Prostate gland (tissue), 2 donors: ENCODE measurements at regions not wholly inside any gene's neighbourhood (a gene's known extent, or its start where the extent isn't known, plus 50 kb on each side); places are given as distances from the start of the nearest gene placed in this dataset.

ENCODE experiments used
- DNase-seq: peaks from one replicate; pipeline ENCODE4 v3.0.0-alpha.2; 2019; ENCODE audit warnings: low spot score
- H3K27ac ChIP-seq, 2 donors: fragments of 200-600 bp; sonication (generic); 2 replicates each; pipeline ENCODE4 v1.5.1; 2017 to 2019
- H3K27me3 ChIP-seq: fragments of 200-600 bp; sonication (generic); replicated peaks from 2 replicates; pipeline ENCODE4 v1.5.1; 2019; ENCODE audit not compliant: insufficient read depth
- H3K36me3 ChIP-seq, 2 donors: fragments of 200-600 bp; sonication (generic); 1 replicate in 1 of 2; 2 replicates in 1 of 2; pipeline versions ENCODE4 v1.5.1 to v1.8.1; 2017 to 2019
- H3K4me1 ChIP-seq: fragments of 200-600 bp; sonication (generic); replicated peaks from 2 replicates; pipeline ENCODE4 v1.5.1; 2019
- H3K4me3 ChIP-seq, 2 donors: fragments of 200-600 bp; sonication (generic); 2 replicates each; pipeline ENCODE4 v1.5.1; 2017 to 2019
- H3K9me3 ChIP-seq: fragments of 200-600 bp; sonication (generic); 2 replicates; pipeline ENCODE4 v1.5.1; 2017
- CTCF ChIP-seq, 4 experiments: fragments of 200-600 bp in 2 of 4; fragments of 450-650 bp in 2 of 4; sonication (generic) in 2 of 4; IDR thresholded peaks; 1 replicate in 3 of 4; 2 replicates in 1 of 4; pipeline ENCODE4 v1.5.1; 2016 to 2019; ENCODE audit warnings: antibody characterized with exemption in 4 of 4, mild to moderate bottlenecking in 2 of 4, moderate library complexity in 2 of 4
- POLR2A ChIP-seq: fragments of 450-650 bp; IDR thresholded peaks from one replicate; pipeline ENCODE4 v1.6.1; 2016; ENCODE audit warnings: antibody characterized with exemption, mild to moderate bottlenecking
- POLR2AphosphoS5 ChIP-seq: sonication (generic); formaldehyde crosslinking; IDR thresholded peaks from one replicate; pipeline ENCODE4 v1.6.1; 2017; ENCODE audit warnings: antibody characterized with exemption
- WGBS: methylation state at CpG from one replicate; pipeline ENCODE4 v1.1.5; 2018; 5-methylcytosine and 5-hydroxymethylcytosine counted together
- intact Hi-C: fragments of 100-400 bp; cut with DNase I; formaldehyde crosslinking; loops from one replicate; pipeline ENCODE4 v1.14.2; 2022

- H3K36me3 ChIP-seq, result no peaks in the 10 kb centered on the region
Observed at GRCh38 chr22:33221568-33221967, 163.4 kb upstream of the SYN3 start.

GRCh38 chr22:33220476-33221080, 162.4 kb upstream of the SYN3 start:
- Histone ChIP-seq H3K27me3 (no peaks in the 10 kb centered on the region), H3K4me1 (no peaks in the 10 kb centered on the region), H3K4me3 (no peak overlapping the region), H3K27ac (no peak overlapping the region), H3K36me3 (no peaks in the 10 kb centered on the region), H3K9me3 (no peaks in the 10 kb centered on the region)
- DNase-seq, result no peak
- TF ChIP-seq CTCF (IDR thresholded peaks at IDR 0.05), result no peak
- no peak for TF ChIP-seq POLR2A
- no peak for TF ChIP-seq POLR2AphosphoS5
- WGBS, result 64% methylated on average over 5 of the region's 5 CpGs
- intact Hi-C loops, result no loop called here

More at GRCh38 chr22:33221568-33221967, 163.4 kb upstream of the SYN3 start:
- H3K4me3 ChIP-seq, result no peak overlapping the region
- 76% methylated on average over 3 of the region's 3 CpGs for WGBS
- no peaks in the 10 kb centered on the region for H3K9me3 ChIP-seq
- no peaks in the 10 kb centered on the region for H3K27me3 ChIP-seq
- intact Hi-C loops, result no loop called here
- no peak for DNase-seq
- TF ChIP-seq POLR2A (no peak), CTCF (IDR thresholded peaks at IDR 0.05) (no peak), POLR2AphosphoS5 (no peak)
- H3K4me1 ChIP-seq, result no peaks in the 10 kb centered on the region
- H3K27ac ChIP-seq, result no peak overlapping the region

GRCh38 chr22:33219648-33220384, 161.6 kb upstream of the SYN3 start:
- Histone ChIP-seq H3K36me3 (no peaks in the 10 kb centered on the region), H3K27ac (no peak overlapping the region), H3K9me3 (no peaks in the 10 kb centered on the region), H3K4me3 (no peak overlapping the region), H3K4me1 (no peaks in the 10 kb centered on the region), H3K27me3 (no peaks in the 10 kb centered on the region)
- intact Hi-C loops, result loop anchor here (10.0 kb wide), 1 partner anchor 215 kb away; no protein-coding TSS in a partner anchor
- WGBS, result 58% methylated on average over 8 of the region's 8 CpGs
- TF ChIP-seq POLR2AphosphoS5 (no peak), POLR2A (no peak), CTCF (IDR thresholded peaks at IDR 0.05) (no peak)
- no peak for DNase-seq

GRCh38 chr22:33213383-33214075, 155.3 kb upstream of the SYN3 start:
- intact Hi-C loops, result loop anchor here (10.0 kb wide), 1 partner anchor 209 kb away; no protein-coding TSS in a partner anchor
- H3K27ac ChIP-seq, result no peak overlapping the region
- no peaks in the 10 kb centered on the region for H3K9me3 ChIP-seq
- TF ChIP-seq CTCF (IDR thresholded peaks at IDR 0.05) (no peak), POLR2AphosphoS5 (no peak), POLR2A (no peak)
- no peak overlapping the region for H3K4me3 ChIP-seq
- H3K27me3 ChIP-seq, result no peaks in the 10 kb centered on the region
- 83% methylated on average over 15 of the region's 15 CpGs for WGBS
- DNase-seq, result no peak
- H3K36me3 ChIP-seq, result no peaks in the 10 kb centered on the region
- H3K4me1 ChIP-seq, result no peaks in the 10 kb centered on the region
